A673 (cell line): ENCODE measurements at regions not wholly inside any gene's neighbourhood (a gene's known extent, or its start where the extent isn't known, plus 50 kb on each side); places are given as distances from the start of the nearest gene placed in this dataset.

ENCODE experiments used
- BruUV-seq: library from RNA; stranded (reverse); fragments of 400-500 nt; replicated peaks from 2 replicates; lab custom pipeline; 2021; lab: Mats Ljungman, UMichigan
- CTCF ChIA-PET: fragments of 300-600 bp; sonication (Branson Sonifier 250); formaldehyde crosslinking; loops from one replicate; lab custom pipeline; 2022; ENCODE audit warnings: antibody characterized with exemption; lab: Charles Lee
- POLR2A ChIA-PET: fragments of 300-600 bp; sonication (Branson Sonifier 250); formaldehyde crosslinking; loops from one replicate; lab custom pipeline; 2022; ENCODE audit warnings: antibody characterized with exemption; ENCODE audit not compliant: low non-redundant PET; lab: Charles Lee
- DNase-seq: peaks from one replicate; pipeline ENCODE4 v3.0.0-alpha.2; 2015; ENCODE audit warnings: low spot score
- H3K27ac ChIP-seq: fragments of 200-600 bp; sonication (generic); 2 replicates; pipeline ENCODE4 v1.5.1; 2016; ENCODE audit warnings: mixed run types, low read depth, mild to moderate bottlenecking, mixed read lengths, antibody characterized with exemption, low read length; ENCODE audit not compliant: poor library complexity, severe bottlenecking
- H3K27me3 ChIP-seq: fragments of 200-600 bp; sonication (generic); replicated peaks from 2 replicates; pipeline ENCODE4 v1.6.1; 2017; ENCODE audit warnings: mixed run types, low read depth, mild to moderate bottlenecking, mixed read lengths, antibody characterized with exemption, low read length; ENCODE audit not compliant: insufficient read depth, poor library complexity
- H3K36me3 ChIP-seq: fragments of 200-600 bp; sonication (generic); 2 replicates; pipeline ENCODE4 v1.6.1; 2016; ENCODE audit warnings: mixed run types, mild to moderate bottlenecking, mixed read lengths, antibody characterized with exemption, low read length; ENCODE audit not compliant: insufficient read depth, poor library complexity, severe bottlenecking
- H3K4me1 ChIP-seq: fragments of 200-600 bp; sonication (generic); 2 replicates; pipeline ENCODE4 v1.6.1; 2017; ENCODE audit warnings: mixed run types, mild to moderate bottlenecking, mixed read lengths, antibody characterized with exemption, low read length; ENCODE audit not compliant: insufficient read depth, poor library complexity, severe bottlenecking
- H3K4me3 ChIP-seq: fragments of 200-600 bp; sonication (generic); 2 replicates; pipeline ENCODE4 v1.5.1; 2016; ENCODE audit warnings: low read depth, mixed run types, mild to moderate bottlenecking, mixed read lengths, low read length; ENCODE audit not compliant: poor library complexity, severe bottlenecking
- H3K9me3 ChIP-seq: fragments of 200-600 bp; sonication (generic); 2 replicates; pipeline ENCODE4 v1.6.1; 2016; ENCODE audit warnings: mixed run types, low read depth, mild to moderate bottlenecking, mixed read lengths, antibody characterized with exemption, low read length; ENCODE audit not compliant: poor library complexity, severe bottlenecking
- EZH2 ChIP-seq: fragments of 200-600 bp; sonication (generic); IDR thresholded peaks from 2 replicates; pipeline ENCODE4 v1.6.1; 2017; ENCODE audit warnings: borderline replicate concordance, low read depth, mild to moderate bottlenecking, mixed read lengths, antibody characterized with exemption, low read length; ENCODE audit not compliant: poor library complexity, severe bottlenecking
- intact Hi-C: fragments of 100-400 bp; cut with micrococcal nuclease; formaldehyde crosslinking; loops from one replicate; pipeline ENCODE4 v1.10.0; 2022; ENCODE audit not compliant: unreplicated experiment
- TF ChIP-seq, protein P1 (sequence below): fragments of 300-800, 200-600 bp; sonication (generic); conservative IDR thresholded peaks from 2 replicates; pipeline ENCODE4 v1.5.1; 2017; ENCODE audit warnings: low read depth, mild to moderate bottlenecking, antibody characterized with exemption, low read length, moderate library complexity, mixed read lengths

DNA sequence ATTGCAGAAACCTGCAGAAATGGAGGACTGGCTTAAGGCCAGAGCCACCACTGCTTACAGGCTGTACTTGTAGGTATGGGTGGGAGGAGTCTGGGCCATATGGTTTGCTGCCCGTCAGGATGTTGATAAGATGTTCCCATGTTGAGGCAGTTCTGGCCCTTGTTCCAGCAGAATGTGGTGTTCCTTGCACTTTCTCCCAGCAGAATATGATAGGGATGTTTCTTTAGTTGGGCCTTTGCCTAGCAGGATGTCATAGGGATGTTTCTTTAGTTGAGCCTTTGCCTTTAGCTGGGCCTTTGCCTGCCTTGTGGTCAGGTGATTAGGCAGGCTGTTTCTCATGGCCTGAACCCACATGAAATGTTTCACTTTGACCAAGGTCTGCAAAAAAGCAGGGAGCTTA, 139.1 kb upstream of the PAQR3 start:
- ChIA-PET CTCF (no interaction called here), POLR2A (no interaction called here)
- BruUV-seq, result no TSS peak
- Histone ChIP-seq H3K27ac (no peak overlapping the region), H3K4me3 (no peak overlapping the region), H3K4me1 (no peaks in the 10 kb centered on the region), H3K36me3 (no peaks in the 10 kb centered on the region), H3K9me3 (no peaks in the 10 kb centered on the region), H3K27me3 (no peaks in the 10 kb centered on the region)
- DNase-seq, result no peak
- intact Hi-C loops, result no loop called here
- TF ChIP-seq, protein P1, sequence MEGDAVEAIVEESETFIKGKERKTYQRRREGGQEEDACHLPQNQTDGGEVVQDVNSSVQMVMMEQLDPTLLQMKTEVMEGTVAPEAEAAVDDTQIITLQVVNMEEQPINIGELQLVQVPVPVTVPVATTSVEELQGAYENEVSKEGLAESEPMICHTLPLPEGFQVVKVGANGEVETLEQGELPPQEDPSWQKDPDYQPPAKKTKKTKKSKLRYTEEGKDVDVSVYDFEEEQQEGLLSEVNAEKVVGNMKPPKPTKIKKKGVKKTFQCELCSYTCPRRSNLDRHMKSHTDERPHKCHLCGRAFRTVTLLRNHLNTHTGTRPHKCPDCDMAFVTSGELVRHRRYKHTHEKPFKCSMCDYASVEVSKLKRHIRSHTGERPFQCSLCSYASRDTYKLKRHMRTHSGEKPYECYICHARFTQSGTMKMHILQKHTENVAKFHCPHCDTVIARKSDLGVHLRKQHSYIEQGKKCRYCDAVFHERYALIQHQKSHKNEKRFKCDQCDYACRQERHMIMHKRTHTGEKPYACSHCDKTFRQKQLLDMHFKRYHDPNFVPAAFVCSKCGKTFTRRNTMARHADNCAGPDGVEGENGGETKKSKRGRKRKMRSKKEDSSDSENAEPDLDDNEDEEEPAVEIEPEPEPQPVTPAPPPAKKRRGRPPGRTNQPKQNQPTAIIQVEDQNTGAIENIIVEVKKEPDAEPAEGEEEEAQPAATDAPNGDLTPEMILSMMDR, result no peak
- no peak for TF ChIP-seq EZH2

DNA sequence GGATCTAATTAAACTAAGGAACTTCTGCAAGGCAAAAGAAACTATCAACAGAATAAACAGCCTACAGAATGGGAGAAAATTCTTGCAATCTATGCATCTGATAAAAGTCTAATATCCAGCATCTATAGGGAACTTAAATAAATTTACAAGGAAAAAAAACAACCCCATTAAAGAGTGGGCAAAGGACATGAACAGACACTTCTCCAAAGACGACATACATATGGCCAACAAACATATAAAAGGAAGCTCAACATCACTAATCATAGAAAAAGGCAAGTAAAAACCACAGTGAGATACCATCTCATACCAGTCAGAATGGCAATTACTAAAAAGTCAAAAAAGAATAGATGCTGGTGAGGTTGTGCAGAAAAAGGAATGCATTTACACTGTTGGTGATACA, 134.8 kb upstream of the PAQR3 start:
- POLR2A ChIA-PET, result no interaction called here
- CTCF ChIA-PET, result no interaction called here

DNA sequence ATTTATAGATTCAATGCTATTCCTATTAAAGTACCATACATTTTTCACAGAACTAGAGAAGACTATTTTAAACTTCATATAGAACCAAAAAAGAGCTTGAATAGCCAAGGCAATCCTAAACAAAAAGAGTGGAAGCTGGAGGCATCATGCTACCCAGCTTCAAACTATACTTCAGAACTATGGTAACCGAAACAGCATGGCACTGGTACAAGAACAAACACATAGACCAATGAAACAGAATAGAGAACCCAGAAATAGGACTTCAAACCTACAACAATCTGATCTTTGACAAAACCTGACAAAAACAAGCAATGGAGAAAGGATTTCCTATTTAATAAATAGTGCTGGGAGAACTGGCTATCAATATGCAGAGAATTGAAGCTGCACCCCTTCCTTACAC, 134.2 kb upstream of the PAQR3 start:
- CTCF ChIA-PET, result no interaction called here
- Histone ChIP-seq H3K4me1 (no peaks in the 10 kb centered on the region), H3K4me3 (no peak overlapping the region), H3K36me3 (no peaks in the 10 kb centered on the region), H3K9me3 (no peaks in the 10 kb centered on the region), H3K27ac (no peak overlapping the region), H3K27me3 (no peaks in the 10 kb centered on the region)
- POLR2A ChIA-PET, result no interaction called here
- TF ChIP-seq, protein P1, result no peak
- no peak for TF ChIP-seq EZH2
- no peak for DNase-seq
- intact Hi-C loops, result no loop called here
- BruUV-seq, result no TSS peak

More for the DNA sequence above, 134.8 kb upstream of the PAQR3 start:
- no TSS peak for BruUV-seq
- Histone ChIP-seq H3K9me3 (no peaks in the 10 kb centered on the region), H3K4me3 (no peak overlapping the region), H3K27ac (no peak overlapping the region), H3K36me3 (no peaks in the 10 kb centered on the region), H3K27me3 (no peaks in the 10 kb centered on the region), H3K4me1 (no peaks in the 10 kb centered on the region)
- TF ChIP-seq EZH2, result no peak
- TF ChIP-seq, protein P1, result no peak
- DNase-seq, result no peak
- intact Hi-C loops, result no loop called here
